Limb (tissue), 2 donors: ENCODE measurements at regions not wholly inside any gene's neighbourhood (a gene's known extent, or its start where the extent isn't known, plus 50 kb on each side); places are given as distances from the start of the nearest gene placed in this dataset.
A peak's percentile ranks its signal among the peaks of the same experiment; 100 is the strongest.

ENCODE experiments used
- DNase-seq, 2 donors: peaks; one replicate each; pipeline ENCODE4 v3.0.0-alpha.2; 2016; ENCODE audit errors: extremely low spot score in 2 of 2

- no peak for DNase-seq
Observed at GRCh38 chr10:113967126-113967525, 76.5 kb upstream of the ADRB1 start.

- DNase-seq, result no peak
Observed at GRCh38 chr10:113970641-113971040, 73.0 kb upstream of the ADRB1 start.

- DNase-seq, result no peak
Observed at GRCh38 chr10:113971349-113971973, 72.2 kb upstream of the ADRB1 start.

- no peak for DNase-seq
Observed at GRCh38 chr10:113977174-113977573, 66.5 kb upstream of the ADRB1 start.

GRCh38 chr10:113978802-113979201 lies 64.9 kb upstream of the ADRB1 start:
- DNase-seq, result no peak

GRCh38 chr10:113979409-113979808 lies 64.3 kb upstream of the ADRB1 start:
- no peak for DNase-seq

GRCh38 chr10:113980408-113981087 lies 63.1 kb upstream of the ADRB1 start:
- no peak for DNase-seq

GRCh38 chr10:113982296-113982695 lies 61.4 kb upstream of the ADRB1 start:
- no peak for DNase-seq

- DNase-seq, result no peak
Observed at GRCh38 chr10:113982769-113983168, 60.9 kb upstream of the ADRB1 start.

- DNase-seq, result no peak
Observed at GRCh38 chr10:113983552-113983951, 60.1 kb upstream of the ADRB1 start.

- DNase-seq, result no peak
Observed at GRCh38 chr10:113985297-113985844, 58.3 kb upstream of the ADRB1 start.

- no peak for DNase-seq
Observed at GRCh38 chr10:113986316-113986715, 57.4 kb upstream of the ADRB1 start.

GRCh38 chr10:113987156-113987555 lies 56.5 kb upstream of the ADRB1 start:
- no peak for DNase-seq

GRCh38 chr10:113987805-113988204 lies 55.9 kb upstream of the ADRB1 start:
- no peak for DNase-seq

- DNase-seq, result no peak
Observed at GRCh38 chr10:113988535-113988934, 55.1 kb upstream of the ADRB1 start.

GRCh38 chr10:113991091-113991860 lies 52.4 kb upstream of the ADRB1 start:
- DNase-seq, result no peak

- DNase-seq, result no peak
Observed at GRCh38 chr10:113992471-113993011, 51.1 kb upstream of the ADRB1 start.

GRCh38 chr10:113993489-113993991 lies 50.1 kb upstream of the ADRB1 start:
- DNase-seq, result peak in 1 of 2 donors; percentile 35
